NCI-H2196 treated with DMSO at 0.1 percent for 48 hours (cell line): ENCODE measurements at regions not wholly inside any gene's neighbourhood (a gene's known extent, or its start where the extent isn't known, plus 50 kb on each side); places are given as distances from the start of the nearest gene placed in this dataset.

Experiments used
- DNase-seq: peaks from one replicate; lab custom pipeline; 2025; ENCODE audit not compliant: unreplicated experiment; lab: John Stamatoyannopoulos, UW

DNA sequence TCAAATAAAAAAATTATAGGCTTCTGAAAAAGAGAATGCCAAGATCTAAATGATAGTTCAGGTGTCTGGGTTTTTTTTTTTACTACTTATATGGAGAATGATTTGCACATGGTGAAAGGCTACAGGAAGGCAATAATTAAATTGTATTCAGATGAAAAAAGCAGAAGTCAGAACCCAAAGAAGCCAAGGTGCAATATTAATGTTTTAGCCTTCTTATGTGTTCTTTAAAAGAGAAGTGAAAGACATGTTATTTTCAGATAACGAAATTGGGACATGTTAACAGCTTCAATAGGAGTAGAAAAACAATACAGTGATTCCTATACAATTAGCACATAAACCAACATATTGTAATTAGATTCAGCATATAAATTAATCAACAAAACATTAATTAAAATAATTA, 452.9 kb upstream of the PRMT6 start:
- no peak for DNase-seq

DNA sequence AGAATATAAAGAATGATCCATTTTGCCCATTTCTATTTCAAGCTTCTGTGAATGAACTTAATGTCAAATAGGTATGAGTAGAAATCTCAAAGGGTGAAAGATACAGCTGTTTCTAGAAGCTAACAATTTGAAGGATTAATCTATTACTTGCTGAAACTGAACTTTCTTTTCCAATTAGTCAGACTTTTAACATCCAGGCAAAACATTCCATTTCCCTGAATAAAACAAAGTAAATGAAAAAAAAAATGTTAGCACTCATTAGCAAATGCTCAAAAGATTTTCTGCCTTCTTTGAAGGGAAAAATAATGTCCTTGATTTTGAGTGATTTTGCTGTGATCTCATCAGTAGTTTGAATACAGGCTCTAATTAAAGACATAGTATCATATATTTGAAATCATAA, 447.6 kb upstream of the PRMT6 start:
- DNase-seq, result no peak

DNA sequence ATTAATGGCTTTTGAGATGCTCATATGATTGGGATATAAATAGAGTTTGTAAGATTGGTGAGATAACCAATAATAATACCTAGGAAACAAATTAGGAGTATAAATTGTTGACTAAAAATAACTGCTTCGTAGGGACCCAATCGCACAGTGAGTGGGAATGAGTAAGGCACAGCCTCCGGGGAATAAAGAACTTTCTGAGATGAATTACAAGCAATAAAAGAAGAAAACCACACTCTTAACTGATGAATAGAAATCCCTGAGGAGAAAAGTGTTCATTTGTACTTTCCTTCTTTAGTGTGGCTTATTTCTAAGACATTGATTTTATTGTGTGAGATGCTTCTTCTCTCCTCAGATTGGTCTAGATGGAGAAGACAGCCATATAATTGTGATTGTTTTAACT, 443.4 kb upstream of the PRMT6 start:
- no peak for DNase-seq

DNA sequence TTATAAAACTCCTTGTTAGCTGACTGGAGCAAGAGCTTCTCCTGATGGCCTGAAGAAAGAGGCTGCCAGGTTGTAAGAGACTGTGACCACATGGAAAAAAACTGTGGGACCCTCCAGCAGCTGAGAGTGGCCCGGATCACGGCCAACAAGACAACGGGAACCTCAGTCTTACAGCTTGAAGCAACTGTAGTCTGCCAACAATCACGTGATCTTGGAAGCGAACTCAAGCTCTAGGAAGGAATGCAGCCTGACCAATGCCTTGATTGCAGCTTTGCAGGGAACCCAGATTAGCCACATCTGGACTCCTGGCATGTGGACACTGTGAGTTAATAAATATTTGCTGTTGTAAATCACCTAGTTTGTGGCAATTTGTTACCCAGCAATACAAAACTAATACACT, 442.6 kb upstream of the PRMT6 start:
- DNase-seq, result no peak

DNA sequence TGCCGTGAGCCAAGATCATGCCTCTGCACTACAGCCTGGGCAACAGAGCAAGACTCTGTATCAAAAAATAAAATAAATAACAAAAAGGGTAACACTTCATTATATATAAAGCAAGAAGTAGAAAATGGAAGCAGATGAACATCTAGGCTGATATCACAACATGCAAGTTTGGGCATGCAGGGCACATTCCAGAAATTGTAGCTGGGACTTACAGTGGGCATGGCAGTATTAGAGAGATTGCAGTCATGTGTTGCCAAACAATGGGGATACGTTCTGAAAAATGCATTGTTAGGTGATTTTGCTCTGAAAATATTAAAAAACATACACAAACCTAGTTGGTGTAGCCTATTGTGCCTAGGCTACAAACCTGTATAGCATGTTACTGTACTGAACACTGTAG, 441.0 kb upstream of the PRMT6 start:
- DNase-seq, result no peak

DNA sequence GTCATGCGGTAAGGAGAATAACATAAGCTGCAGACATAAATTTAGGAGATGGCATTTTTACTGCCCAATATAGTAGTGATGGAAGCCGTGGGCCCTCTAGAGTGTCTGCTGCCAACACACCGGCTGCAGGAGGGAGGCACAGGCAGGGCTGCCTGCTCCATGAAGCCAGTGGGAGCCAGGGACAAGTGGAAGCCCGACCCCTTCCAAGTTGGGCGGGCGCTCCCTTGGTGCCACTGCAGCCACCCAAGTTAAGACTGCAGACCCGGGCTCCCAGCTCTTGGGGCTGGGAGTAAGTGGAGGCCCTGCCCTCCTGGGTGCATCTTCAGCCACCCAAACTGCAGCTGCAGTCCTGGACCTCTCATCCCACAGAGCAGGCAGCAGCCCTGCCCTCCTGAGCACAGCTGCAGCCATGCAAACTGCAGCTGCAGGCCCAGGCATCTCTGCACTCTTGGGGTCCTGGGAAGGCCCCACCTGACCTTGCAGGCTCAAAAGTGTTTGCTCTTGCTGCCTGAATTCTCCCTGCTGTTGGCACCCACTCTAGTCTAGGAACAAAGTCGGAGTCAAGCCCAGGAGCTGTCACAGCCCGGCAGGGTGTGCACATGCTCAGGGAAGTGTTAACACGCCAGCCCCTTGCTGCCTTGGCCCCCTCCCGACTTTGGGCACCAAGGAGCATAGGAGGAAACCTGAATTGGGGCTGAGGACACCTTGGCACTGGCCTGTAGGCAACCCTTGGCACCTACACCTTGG, 437.2 kb upstream of the PRMT6 start:
- no peak for DNase-seq

DNA sequence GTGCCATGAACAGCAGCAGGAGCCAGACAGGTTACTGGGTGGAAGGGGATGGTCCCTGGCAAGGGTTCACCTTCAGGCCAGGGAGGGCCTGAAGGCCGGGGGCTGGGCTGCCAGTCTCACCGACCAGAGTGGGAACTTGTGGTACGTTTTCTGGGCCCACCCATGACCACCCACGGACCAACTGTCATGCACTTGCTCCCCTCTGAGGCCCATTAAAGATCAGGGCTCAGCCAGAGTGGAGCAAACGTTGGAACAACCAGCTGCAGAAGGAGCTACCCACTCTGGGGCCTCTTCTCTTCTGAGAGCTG, 436.7 kb upstream of the PRMT6 start:
- no peak for DNase-seq

DNA sequence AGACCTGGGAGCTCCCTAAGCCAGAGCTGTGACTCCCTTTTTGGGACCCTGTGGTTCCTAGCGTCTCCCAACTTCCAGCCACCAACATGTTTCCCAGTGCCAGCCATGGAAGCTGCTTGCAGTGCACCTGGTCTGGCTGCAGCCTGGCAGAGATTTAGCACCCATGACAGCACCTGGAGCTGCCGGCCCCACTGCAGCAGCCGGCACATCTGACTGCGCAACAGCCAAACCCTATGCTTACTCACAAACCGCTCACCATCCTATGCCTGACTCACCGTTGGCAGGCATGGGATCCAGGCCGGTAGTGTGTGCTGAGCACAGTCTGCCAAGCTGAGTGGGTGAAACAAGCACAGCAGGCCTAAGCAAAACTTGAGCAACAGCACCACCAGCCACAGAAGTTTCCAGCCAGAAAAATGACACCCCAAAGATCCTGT, 435.9 kb upstream of the PRMT6 start:
- DNase-seq, result no peak

DNA sequence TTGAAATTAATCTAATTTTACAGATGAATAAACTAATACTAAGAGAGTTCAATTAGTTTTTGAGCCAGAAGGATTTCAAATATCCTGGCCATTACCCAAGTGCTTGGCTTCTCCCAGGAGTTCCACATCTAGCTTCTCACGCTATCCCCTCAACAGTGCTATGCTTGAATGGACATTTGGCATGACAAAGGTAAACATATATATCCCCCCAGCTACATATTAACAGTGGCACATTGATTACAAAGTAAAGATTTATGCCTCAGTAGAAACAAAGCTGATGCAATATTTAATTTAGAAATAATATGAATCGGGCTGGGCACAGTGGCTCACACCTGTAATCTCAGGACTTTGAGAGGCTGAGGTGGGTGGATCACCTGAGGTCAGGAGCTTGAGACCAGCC, 434.6 kb upstream of the PRMT6 start:
- DNase-seq, result no peak

DNA sequence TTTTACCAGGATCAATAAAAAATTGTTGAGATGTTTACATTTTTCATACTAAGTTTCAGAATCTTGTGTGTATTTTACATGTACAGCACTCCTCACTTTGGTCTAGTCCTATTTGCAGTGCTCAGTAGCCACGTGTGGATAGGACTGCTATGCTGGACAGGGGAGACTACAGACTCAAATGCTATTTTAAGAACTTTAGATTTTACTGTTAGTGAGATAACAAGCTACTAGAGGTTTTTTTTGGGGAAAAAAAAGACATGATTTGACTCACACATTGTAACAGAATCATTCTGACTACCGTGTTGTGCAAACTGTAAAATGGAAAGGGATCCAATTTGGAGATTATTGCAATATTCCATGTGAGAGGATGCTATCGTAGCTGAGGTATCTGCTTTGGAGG, 418.9 kb upstream of the PRMT6 start:
- DNase-seq, result no peak

DNA sequence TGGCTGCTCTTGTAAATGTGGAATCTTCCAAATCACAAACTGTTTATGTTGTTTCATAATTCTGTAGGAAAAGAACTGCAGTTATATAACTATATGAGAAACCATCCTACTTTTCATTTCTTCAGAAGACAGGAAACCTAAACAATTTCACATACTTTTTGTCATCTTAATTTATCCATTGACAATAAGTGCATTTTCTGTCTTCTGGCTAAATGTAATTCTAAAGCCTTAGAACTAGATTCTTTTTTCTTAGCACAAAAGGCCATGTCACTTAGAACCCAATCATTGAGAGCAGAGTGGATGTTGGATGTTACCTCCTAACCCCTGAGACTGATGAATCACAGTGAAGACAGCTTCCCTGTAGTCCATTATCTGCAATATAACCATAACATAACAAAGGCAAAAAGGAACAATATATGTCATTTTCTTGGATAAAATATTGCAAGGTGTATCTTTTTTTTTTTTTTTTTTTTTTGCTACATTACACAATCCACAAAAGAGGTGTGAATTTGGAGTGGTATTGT, 410.2 kb upstream of the PRMT6 start:
- no peak for DNase-seq

DNA sequence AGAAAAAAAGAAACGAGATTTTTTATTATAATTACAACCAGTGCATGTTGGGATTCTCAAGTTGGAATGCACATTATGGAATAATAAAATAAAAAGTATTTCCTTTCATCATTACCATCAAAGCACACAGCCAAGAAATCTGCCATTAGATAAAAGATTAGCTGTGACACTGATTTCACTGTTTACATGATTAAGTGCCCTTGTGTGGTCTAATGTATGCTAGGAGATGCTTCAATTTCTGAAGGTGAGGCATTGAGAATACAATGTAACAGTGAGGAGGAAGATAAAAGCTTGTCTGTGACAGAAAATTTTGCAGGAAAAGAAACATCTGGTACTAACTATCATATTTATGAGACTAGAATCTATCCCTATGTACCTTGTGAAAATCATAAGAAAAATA, 409.7 kb upstream of the PRMT6 start:
- no peak for DNase-seq

DNA sequence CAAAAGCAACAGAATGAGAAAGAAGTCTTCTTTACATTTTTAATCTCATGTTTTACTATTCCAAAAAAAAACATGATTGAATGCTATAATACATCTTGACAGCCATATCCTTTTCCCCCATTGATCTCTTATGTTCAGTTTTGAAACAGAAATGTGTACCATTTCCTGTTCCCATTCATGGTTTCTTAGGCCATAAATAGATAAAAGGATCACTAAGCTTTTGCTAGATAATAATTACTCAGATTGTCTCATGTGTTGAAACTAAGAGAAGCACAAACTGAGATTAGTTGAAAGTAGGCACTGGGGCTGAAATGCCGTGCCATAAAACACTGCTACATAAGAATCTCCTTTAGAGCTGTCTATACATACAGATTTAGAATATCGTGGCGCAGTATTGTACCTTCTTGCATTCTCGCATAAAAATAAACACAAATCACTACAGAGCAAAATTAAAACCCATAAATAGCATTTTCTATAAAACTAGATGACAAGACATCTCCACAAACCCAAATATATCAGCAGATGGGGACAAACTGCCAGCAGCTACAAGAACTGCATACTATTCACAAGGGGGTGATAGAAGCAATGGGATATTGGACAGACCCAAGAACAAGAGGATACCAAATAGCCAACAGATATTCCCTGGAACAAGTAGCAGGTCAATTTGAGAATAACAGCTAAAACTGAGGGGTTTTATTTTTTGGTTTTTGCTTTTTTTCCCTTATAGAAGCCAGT, 405.3 kb upstream of the PRMT6 start:
- no peak for DNase-seq

DNA sequence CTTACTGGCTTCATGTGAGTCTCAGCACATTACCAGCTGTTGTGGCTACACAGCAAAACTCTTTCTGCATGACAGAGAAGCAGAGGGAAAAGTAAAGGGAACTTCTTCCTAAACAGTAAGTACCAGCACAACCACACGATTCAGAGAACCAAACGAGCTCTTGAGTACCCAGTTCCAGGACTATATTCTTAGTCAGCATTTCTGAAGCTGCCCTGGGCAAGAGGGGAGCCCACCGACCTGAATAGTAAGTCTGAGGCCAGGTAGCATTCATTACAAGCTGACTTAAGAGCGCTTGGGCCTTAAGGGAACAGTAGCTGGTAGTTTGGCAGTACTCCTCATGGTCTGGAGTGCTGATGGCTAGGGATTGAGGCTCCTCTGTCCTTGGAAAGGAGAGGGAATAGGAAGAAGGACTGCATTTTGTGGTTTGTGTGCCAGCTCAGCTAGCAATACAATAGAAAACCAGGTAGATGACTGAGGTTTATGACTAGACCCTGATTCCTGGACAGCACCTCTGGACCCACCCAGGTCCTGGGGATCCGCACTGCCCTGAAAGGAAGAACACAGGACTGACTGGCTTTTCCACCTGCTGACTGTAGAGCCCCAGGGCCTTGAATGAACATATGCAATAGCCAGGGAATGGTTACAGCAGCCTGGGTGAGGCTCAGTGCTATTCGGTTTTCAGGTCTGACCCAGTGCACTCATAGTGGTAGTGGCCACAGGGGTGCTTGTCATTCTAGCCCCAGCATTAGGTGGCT, 396.8 kb upstream of the PRMT6 start:
- no peak for DNase-seq

DNA sequence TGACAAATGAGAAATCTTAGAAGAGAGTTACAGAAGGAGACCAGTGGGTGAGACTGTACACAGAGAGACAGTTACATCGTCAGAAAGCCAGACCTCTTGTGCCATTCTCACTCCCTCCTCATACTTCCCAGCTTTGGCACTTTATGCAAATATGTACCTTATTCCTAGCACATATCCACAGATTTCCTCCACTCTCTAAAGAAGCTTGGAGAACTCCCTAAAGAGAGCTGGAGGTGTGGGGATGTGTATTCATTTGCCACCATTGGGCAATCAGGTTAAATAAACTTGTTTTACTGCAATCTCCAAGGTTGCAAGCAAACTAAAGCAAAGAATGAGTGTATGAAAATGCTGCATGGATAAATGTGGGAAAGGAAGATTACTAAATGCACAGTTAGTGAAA, 380.9 kb upstream of the PRMT6 start:
- no peak for DNase-seq

DNA sequence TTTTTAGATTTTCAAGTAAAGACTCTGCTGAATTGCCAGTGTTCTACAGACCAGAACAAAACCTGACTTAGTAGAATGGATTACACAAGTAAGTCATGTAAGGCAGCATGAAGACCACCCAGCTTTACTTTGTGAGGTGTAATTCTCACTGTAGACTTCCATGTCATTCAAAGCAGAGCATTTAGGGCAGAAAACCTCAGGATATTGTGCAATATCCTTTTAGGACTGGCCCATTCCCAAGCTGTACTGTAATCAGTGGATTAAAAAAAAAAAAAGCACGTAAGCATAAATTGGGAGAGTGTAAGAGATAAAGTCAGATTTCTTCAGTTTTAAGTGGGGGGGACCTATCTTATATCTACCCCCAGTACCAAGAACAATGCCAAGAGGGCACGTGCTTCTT, 380.5 kb upstream of the PRMT6 start:
- no peak for DNase-seq

DNA sequence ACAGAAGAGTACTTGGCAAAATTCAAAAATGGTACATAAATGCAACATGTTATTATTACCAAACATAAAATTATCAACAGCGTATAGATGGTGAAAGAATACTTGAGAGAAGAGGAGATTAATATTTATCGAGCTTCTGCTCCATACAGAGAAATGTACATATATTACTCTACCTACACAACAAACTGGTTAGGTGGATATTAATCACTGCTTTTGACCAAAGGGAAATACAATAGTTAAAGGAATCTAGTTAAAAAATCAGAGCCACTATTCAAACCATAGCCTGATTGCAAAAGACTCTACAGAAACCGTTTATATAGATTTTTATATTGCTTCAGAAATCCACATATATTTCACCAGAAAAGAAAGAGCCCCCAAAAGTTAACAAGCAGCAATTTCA, 379.3 kb upstream of the PRMT6 start:
- no peak for DNase-seq

DNA sequence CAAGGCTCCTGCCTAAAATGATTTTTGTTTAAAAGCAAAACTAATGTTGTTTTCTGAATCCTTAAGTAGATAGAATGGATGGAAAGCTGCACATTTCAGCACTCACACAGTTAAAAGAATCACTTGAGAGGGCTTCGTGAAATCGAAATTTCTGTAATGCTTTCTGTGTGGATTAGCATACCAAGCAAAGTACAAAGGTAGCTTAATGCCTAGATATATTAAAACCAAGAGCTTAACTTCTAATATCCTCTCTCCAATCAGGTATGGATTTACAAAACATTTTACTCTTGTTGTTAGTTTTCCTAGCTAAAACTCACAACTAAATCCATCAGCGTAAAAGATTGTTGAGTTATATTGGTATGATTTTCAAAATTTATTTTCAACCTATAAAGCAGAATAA, 378.8 kb upstream of the PRMT6 start:
- DNase-seq, result no peak

DNA sequence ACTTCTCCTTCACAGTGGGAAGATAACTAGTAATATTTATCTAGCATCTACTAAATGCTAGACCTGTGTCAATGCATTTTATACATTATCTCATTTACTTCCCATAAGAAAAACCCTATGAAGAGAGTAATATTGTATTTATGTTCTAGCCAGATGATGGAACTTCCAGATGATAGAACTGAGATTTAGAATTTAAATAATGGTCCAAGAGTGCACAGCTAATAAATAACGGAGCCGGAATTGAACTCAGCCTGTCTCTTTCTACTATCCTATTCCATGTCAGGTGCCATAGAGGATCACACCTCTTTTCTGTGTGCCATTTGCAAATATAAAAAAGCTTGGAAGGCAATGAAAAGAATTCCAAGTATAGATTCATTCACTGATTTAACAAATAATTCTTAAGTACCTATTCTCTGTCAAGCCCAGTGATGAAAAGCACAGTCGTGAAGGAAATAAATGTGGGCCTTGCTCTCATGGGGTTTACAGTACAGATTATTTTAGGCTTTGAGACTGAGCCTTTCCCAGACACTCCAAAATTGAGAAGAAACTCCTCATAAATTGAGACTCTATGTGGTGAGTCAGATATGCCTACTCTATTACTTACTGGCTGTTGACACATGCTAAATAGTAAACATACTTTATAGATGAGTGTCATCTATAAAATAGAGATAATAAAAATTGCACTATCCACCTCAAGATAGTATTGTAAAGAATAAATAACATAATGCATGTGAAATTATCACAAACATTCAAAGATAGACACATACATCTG, 378.0 kb upstream of the PRMT6 start:
- no peak for DNase-seq

DNA sequence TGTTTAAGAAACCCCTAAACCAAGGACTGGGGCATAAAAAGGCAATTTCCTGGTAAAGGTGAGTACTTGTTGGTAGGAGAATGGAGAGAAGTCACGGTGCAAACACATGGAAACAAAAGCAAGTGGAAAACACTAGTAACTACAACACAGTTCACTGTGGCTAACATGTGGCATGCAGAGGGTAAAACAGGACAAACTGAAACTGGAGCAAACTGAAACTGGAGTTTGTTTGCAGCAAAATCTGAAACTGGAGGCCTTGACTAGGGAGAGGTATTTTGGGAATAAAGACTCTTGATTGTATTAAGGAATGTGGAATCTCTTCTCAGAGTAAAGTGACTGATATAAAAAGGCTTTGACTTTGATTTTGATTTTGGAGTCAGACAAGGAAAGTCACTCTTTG, 376.3 kb upstream of the PRMT6 start:
- DNase-seq, result no peak

DNA sequence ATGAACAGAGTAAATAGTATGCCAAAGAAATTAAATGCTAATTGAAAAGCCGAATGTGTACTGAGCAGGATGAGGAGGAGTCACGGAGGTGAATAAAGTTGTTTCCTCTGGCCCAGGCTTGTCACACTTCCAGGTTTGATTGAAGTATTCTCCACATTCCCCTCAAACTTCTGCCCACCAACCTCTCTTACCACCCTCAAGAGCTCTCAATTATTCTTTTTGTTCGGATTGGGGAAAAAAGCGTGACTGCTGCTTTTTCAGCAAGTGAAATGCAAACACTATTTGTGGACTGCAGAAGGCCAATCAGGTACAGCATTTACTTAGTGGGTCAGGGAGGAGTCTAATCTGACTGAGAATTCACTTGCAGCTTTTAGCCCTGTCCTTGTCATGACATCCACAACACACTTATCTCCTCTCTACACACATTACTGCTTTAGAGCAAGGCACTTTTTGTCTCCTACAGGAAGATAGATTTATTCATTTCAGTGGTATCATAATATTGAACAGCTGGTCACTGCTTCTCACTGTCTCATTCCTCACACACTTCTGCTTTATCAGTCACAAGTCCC, 375.6 kb upstream of the PRMT6 start:
- no peak for DNase-seq
